ENCODE measurements at regions not wholly inside any gene's neighbourhood (a gene's known extent, or its start where the extent isn't known, plus 50 kb on each side); places are given as distances from the start of the nearest gene placed in this dataset.

GRCh38 chr21:22189278-22189677 is 1191.1 kb downstream of the NCAM2 start:
- TF ChIP-seq CTCF (IDR thresholded peaks at IDR 0.05), result no peak
- no peak for TF ChIP-seq POLR2A (IDR thresholded peaks at IDR 0.05)
